Liver (tissue), 3 donors: ENCODE measurements at regions not wholly inside any gene's neighbourhood (a gene's known extent, or its start where the extent isn't known, plus 50 kb on each side); places are given as distances from the start of the nearest gene placed in this dataset.

ENCODE experiments used
- EGR1 ChIP-seq, 2 donors: IDR thresholded peaks; 2 replicates each; pipeline ENCODE4 v1.6.1; 2016 to 2018; ENCODE audit warnings: antibody characterized with exemption in 2 of 2, low read depth in 2 of 2
- GABPA ChIP-seq, 2 donors: IDR thresholded peaks in 1 of 2; conservative IDR thresholded peaks in 1 of 2; 2 replicates each; pipeline ENCODE4 v1.6.1; 2016; ENCODE audit warnings: antibody characterized with exemption in 2 of 2, mild to moderate bottlenecking in 1 of 2, moderate library complexity in 1 of 2
- HNF4A ChIP-seq, 2 donors: conservative IDR thresholded peaks; 2 replicates each; pipeline ENCODE4 v1.6.1; 2016; ENCODE audit warnings: antibody characterized with exemption in 2 of 2, mild to moderate bottlenecking in 2 of 2
- JUND ChIP-seq, 2 donors: IDR thresholded peaks; 2 replicates each; pipeline ENCODE4 v1.6.1; 2016; ENCODE audit warnings: antibody characterized with exemption in 2 of 2
- NR2F2 ChIP-seq: IDR thresholded peaks from 2 replicates; pipeline ENCODE4 v1.6.1; 2016; ENCODE audit warnings: antibody characterized with exemption
- RXRA ChIP-seq, 2 donors: IDR thresholded peaks; 2 replicates each; pipeline ENCODE4 v1.6.1; 2017 to 2018; ENCODE audit warnings: antibody characterized with exemption in 2 of 2, mild to moderate bottlenecking in 1 of 2
- SP1 ChIP-seq: IDR thresholded peaks from 2 replicates; pipeline ENCODE4 v1.6.1; 2018; ENCODE audit warnings: antibody characterized with exemption, mild to moderate bottlenecking
- TAF1 ChIP-seq: conservative IDR thresholded peaks from 2 replicates; pipeline ENCODE4 v1.6.1; 2016; ENCODE audit warnings: antibody characterized with exemption, mild to moderate bottlenecking
- TF ChIP-seq, protein P1 (sequence below): fragments of 150-350 bp; IDR thresholded peaks from 2 replicates; pipeline ENCODE4 v1.5.1; 2017; ENCODE audit warnings: improper control_type of control experiment, low read depth, low read length; ENCODE audit not compliant: missing input control
- TF ChIP-seq, protein P2 (sequence below): IDR thresholded peaks from 2 replicates; pipeline ENCODE4 v1.6.1; 2016; ENCODE audit warnings: antibody characterized with exemption
- TF ChIP-seq, protein P3 (sequence below): IDR thresholded peaks from 2 replicates; pipeline ENCODE4 v1.6.1; 2016; ENCODE audit warnings: antibody characterized with exemption
- TF ChIP-seq, protein P4 (sequence below): IDR thresholded peaks from 2 replicates; pipeline ENCODE4 v1.6.1; 2016; ENCODE audit warnings: antibody characterized with exemption, mild to moderate bottlenecking
- donor health status: healthy.
- donor health status: healthy.

DNA sequence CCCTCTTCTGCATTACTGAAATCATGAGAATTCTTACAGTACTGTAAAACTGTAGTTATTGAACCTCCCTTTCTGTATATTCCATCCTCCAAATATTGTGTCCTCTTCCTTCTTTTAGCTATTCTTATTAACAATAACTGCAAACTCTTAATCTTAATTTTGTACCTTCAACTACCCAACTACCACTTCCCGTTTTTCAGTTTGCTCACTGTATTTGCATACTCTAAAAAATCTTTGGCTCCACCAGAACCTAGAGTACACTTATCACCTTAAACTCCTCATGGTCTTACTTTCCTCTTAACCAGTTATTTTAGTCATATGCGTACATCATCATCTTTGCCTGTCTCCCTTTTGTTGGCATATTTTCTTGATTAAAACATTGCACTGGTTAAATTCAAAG lies 543.7 kb downstream of the ARAP2 start:
- TF ChIP-seq, protein P1, sequence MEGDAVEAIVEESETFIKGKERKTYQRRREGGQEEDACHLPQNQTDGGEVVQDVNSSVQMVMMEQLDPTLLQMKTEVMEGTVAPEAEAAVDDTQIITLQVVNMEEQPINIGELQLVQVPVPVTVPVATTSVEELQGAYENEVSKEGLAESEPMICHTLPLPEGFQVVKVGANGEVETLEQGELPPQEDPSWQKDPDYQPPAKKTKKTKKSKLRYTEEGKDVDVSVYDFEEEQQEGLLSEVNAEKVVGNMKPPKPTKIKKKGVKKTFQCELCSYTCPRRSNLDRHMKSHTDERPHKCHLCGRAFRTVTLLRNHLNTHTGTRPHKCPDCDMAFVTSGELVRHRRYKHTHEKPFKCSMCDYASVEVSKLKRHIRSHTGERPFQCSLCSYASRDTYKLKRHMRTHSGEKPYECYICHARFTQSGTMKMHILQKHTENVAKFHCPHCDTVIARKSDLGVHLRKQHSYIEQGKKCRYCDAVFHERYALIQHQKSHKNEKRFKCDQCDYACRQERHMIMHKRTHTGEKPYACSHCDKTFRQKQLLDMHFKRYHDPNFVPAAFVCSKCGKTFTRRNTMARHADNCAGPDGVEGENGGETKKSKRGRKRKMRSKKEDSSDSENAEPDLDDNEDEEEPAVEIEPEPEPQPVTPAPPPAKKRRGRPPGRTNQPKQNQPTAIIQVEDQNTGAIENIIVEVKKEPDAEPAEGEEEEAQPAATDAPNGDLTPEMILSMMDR: no peak
- TF ChIP-seq RXRA (IDR thresholded peaks at IDR 0.05) (no peak), NR2F2 (no peak), SP1 (no peak), TAF1 (no peak), JUND (IDR thresholded peaks at IDR 0.05) (no peak), EGR1 (IDR thresholded peaks at IDR 0.05; ENCODE audit: low read depth in 2 of 2) (no peak), HNF4A (conservative IDR thresholded peaks at IDR 0.05) (no peak), GABPA (IDR thresholded peaks at IDR 0.05 in 1 of 2, conservative IDR thresholded peaks at IDR 0.05 in 1 of 2) (no peak)
- TF ChIP-seq, protein P2, sequence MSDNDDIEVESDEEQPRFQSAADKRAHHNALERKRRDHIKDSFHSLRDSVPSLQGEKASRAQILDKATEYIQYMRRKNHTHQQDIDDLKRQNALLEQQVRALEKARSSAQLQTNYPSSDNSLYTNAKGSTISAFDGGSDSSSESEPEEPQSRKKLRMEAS: no peak
- TF ChIP-seq, protein P3, sequence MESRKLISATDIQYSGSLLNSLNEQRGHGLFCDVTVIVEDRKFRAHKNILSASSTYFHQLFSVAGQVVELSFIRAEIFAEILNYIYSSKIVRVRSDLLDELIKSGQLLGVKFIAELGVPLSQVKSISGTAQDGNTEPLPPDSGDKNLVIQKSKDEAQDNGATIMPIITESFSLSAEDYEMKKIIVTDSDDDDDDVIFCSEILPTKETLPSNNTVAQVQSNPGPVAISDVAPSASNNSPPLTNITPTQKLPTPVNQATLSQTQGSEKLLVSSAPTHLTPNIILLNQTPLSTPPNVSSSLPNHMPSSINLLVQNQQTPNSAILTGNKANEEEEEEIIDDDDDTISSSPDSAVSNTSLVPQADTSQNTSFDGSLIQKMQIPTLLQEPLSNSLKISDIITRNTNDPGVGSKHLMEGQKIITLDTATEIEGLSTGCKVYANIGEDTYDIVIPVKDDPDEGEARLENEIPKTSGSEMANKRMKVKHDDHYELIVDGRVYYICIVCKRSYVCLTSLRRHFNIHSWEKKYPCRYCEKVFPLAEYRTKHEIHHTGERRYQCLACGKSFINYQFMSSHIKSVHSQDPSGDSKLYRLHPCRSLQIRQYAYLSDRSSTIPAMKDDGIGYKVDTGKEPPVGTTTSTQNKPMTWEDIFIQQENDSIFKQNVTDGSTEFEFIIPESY: no peak
- TF ChIP-seq, protein P4, sequence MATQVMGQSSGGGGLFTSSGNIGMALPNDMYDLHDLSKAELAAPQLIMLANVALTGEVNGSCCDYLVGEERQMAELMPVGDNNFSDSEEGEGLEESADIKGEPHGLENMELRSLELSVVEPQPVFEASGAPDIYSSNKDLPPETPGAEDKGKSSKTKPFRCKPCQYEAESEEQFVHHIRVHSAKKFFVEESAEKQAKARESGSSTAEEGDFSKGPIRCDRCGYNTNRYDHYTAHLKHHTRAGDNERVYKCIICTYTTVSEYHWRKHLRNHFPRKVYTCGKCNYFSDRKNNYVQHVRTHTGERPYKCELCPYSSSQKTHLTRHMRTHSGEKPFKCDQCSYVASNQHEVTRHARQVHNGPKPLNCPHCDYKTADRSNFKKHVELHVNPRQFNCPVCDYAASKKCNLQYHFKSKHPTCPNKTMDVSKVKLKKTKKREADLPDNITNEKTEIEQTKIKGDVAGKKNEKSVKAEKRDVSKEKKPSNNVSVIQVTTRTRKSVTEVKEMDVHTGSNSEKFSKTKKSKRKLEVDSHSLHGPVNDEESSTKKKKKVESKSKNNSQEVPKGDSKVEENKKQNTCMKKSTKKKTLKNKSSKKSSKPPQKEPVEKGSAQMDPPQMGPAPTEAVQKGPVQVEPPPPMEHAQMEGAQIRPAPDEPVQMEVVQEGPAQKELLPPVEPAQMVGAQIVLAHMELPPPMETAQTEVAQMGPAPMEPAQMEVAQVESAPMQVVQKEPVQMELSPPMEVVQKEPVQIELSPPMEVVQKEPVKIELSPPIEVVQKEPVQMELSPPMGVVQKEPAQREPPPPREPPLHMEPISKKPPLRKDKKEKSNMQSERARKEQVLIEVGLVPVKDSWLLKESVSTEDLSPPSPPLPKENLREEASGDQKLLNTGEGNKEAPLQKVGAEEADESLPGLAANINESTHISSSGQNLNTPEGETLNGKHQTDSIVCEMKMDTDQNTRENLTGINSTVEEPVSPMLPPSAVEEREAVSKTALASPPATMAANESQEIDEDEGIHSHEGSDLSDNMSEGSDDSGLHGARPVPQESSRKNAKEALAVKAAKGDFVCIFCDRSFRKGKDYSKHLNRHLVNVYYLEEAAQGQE: no peak
